Glutamatergic neuron (in vitro differentiated cells): ENCODE measurements at regions not wholly inside any gene's neighbourhood (a gene's known extent, or its start where the extent isn't known, plus 50 kb on each side); places are given as distances from the start of the nearest gene placed in this dataset.
"Not testable (repeated sequence)": the region's sequence is repeated elsewhere in the genome, so short reads cannot be mapped to it uniquely, and the experiment has no call there.

Experiments used
- DNase-seq: peaks from one replicate; pipeline ENCODE4 v3.0.0; 2022
- H3K27ac Mint-ChIP-seq: one replicate; pipeline ENCODE4 v1.8.0; 2020; ENCODE audit warnings: mild to moderate bottlenecking, mixed read lengths, inconsistent platforms; ENCODE audit not compliant: unreplicated experiment
- H3K27me3 Mint-ChIP-seq: one replicate; pipeline ENCODE4 v1.8.0; 2020; ENCODE audit warnings: mild to moderate bottlenecking, moderate library complexity, mixed read lengths, inconsistent platforms; ENCODE audit not compliant: unreplicated experiment
- H3K36me3 Mint-ChIP-seq: one replicate; pipeline ENCODE4 v1.8.0; 2020; ENCODE audit warnings: mild to moderate bottlenecking, mixed read lengths, inconsistent platforms; ENCODE audit not compliant: unreplicated experiment
- H3K4me1 Mint-ChIP-seq: one replicate; pipeline ENCODE4 v1.8.0; 2020; ENCODE audit warnings: mild to moderate bottlenecking, low read depth, mixed read lengths, inconsistent platforms; ENCODE audit not compliant: unreplicated experiment
- H3K4me3 Mint-ChIP-seq: one replicate; pipeline ENCODE4 v1.8.0; 2020; ENCODE audit warnings: mild to moderate bottlenecking, mixed read lengths, inconsistent platforms; ENCODE audit not compliant: unreplicated experiment
- H3K9me3 Mint-ChIP-seq: one replicate; pipeline ENCODE4 v1.8.0; 2020; ENCODE audit warnings: mild to moderate bottlenecking, moderate library complexity, mixed read lengths, inconsistent platforms; ENCODE audit not compliant: unreplicated experiment
- CTCF ChIP-seq: fragments of 200-600 bp; sonication (generic); IDR thresholded peaks from one replicate; pipeline ENCODE4 v1.5.0; 2021; ENCODE audit not compliant: partially characterized antibody, unreplicated experiment

GRCh38 chr13:54614726-54615125 lies 1586.1 kb downstream of the OLFM4 start:
- Mint-ChIP-seq H3K9me3 (peaks cover 1% of the 10 kb centered on the region), H3K36me3 (no peaks in the 10 kb centered on the region), H3K4me3 (peak overlapping the region; percentile 10), H3K27me3 (peaks cover 5% of the 10 kb centered on the region), H3K4me1 (peaks cover 15% of the 10 kb centered on the region), H3K27ac (peak overlapping the region; percentile 26)
- TF ChIP-seq CTCF, result no peak
- peak; percentile 53 for DNase-seq

DNA sequence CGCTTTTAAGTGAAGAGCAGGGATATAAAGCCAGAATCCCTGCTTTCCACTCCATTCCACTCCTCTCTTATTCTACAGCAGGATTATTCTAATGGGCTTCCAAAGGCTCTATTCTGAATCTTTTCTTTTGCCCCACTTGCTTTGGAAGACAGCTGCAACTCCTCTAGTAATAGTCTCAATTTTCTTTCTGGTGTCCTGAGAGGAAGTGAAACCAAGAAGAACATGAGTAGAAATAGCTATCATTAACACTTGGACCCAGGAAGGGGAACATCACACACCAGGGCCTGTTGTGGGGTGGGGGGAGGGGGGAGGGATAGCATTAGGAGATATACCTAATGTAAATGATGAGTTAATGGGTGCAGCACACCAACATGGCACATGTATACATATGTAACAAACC lies 1597.9 kb downstream of the OLFM4 start:
- not testable (repeated sequence) for H3K27ac Mint-ChIP-seq, H3K4me3 Mint-ChIP-seq, H3K27me3 Mint-ChIP-seq, DNase-seq, H3K9me3 Mint-ChIP-seq, H3K36me3 Mint-ChIP-seq
- H3K4me1 Mint-ChIP-seq, result peaks cover 12% of the 10 kb centered on the region

- no peaks in the 10 kb centered on the region for H3K27me3 Mint-ChIP-seq
- H3K27ac Mint-ChIP-seq, result no peak overlapping the region
- no peak for DNase-seq
- H3K4me3 Mint-ChIP-seq, result no peak overlapping the region
- TF ChIP-seq CTCF, result no peak
- peaks cover 8% of the 10 kb centered on the region for H3K4me1 Mint-ChIP-seq
- no peaks in the 10 kb centered on the region for H3K36me3 Mint-ChIP-seq
- no peaks in the 10 kb centered on the region for H3K9me3 Mint-ChIP-seq
Measured at GRCh38 chr13:54627646-54628372, 1599.2 kb downstream of the OLFM4 start.

DNA sequence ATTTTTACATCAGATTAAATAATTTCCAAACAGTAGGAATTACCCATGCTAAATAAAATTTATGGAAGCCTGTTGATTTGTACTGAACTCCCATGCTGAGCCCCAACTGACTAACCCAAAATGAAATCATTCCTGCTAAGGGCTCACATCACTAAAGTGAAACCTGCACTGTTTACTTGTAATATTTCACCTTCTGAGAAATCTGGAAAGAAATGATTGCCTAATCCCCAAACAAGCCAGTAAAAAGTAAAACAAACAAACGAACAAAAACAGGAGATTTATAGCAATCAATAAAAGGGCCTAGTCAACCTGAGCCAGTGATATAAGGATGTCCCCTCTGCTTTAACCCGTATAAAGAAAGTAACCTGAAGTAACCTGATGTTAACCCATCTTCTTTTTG lies 1599.8 kb downstream of the OLFM4 start:
- no peaks in the 10 kb centered on the region for H3K27me3 Mint-ChIP-seq
- peaks cover 7% of the 10 kb centered on the region for H3K4me1 Mint-ChIP-seq
- no peak for TF ChIP-seq CTCF
- H3K9me3 Mint-ChIP-seq, result no peaks in the 10 kb centered on the region
- H3K27ac Mint-ChIP-seq, result no peak overlapping the region
- H3K36me3 Mint-ChIP-seq, result no peaks in the 10 kb centered on the region
- DNase-seq, result no peak
- H3K4me3 Mint-ChIP-seq, result no peak overlapping the region

GRCh38 chr13:54633456-54633855 lies 1604.8 kb downstream of the OLFM4 start:
- Mint-ChIP-seq H3K27ac (no peak overlapping the region), H3K36me3 (no peaks in the 10 kb centered on the region), H3K9me3 (no peaks in the 10 kb centered on the region), H3K4me3 (no peak overlapping the region), H3K4me1 (no peaks in the 10 kb centered on the region), H3K27me3 (no peaks in the 10 kb centered on the region)
- TF ChIP-seq CTCF, result no peak
- no peak for DNase-seq

- Mint-ChIP-seq H3K4me1 (no peaks in the 10 kb centered on the region), H3K9me3 (no peaks in the 10 kb centered on the region)
Measured at GRCh38 chr13:54636231-54636630, 1607.6 kb downstream of the OLFM4 start.

More at GRCh38 chr13:54636231-54636630, 1607.6 kb downstream of the OLFM4 start:
- Mint-ChIP-seq H3K36me3 (no peaks in the 10 kb centered on the region), H3K4me3 (no peak overlapping the region), H3K27me3 (no peaks in the 10 kb centered on the region), H3K27ac (no peak overlapping the region)
- no peak for DNase-seq
- no peak for TF ChIP-seq CTCF
